ENCODE measurements at regions not wholly inside any gene's neighbourhood (a gene's known extent, or its start where the extent isn't known, plus 50 kb on each side); places are given as distances from the start of the nearest gene placed in this dataset.
A peak's percentile ranks its signal among the peaks of the same experiment; 100 is the strongest.
"Not testable (repeated sequence)": the region's sequence is repeated elsewhere in the genome, so short reads cannot be mapped to it uniquely, and the experiment has no call there.

GRCh38 chr10:29828440-29828894, 193.7 kb upstream of the SVIL start:
- H3K4me1 Mint-ChIP-seq (ENCODE audit: low read depth): peaks cover 20% of the 10 kb centered on the region
- H3K36me3 Mint-ChIP-seq (ENCODE audit: low read depth): peaks cover 8% of the 10 kb centered on the region
- intact Hi-C loops (cut with micrococcal nuclease): no loop called here
- H3K27ac Mint-ChIP-seq: peak overlapping the region; percentile 72
- no peak overlapping the region for H3K4me3 Mint-ChIP-seq
- peaks cover 29% of the 10 kb centered on the region for H3K9me3 Mint-ChIP-seq
- peaks cover under 1% of the 10 kb centered on the region for H3K27me3 Mint-ChIP-seq

GRCh38 chr10:29827512-29827911, 192.7 kb upstream of the SVIL start:
- Mint-ChIP-seq H3K9me3 (peaks cover 29% of the 10 kb centered on the region), H3K27me3 (peaks cover 1% of the 10 kb centered on the region), H3K4me3 (no peak overlapping the region), H3K36me3 (ENCODE audit: low read depth) (peaks cover 8% of the 10 kb centered on the region), H3K4me1 (ENCODE audit: low read depth) (peaks cover 20% of the 10 kb centered on the region), H3K27ac (peak overlapping the region; percentile 72)
- intact Hi-C loops (cut with micrococcal nuclease): no loop called here

- H3K27ac Mint-ChIP-seq: peak overlapping the region; percentile 72
- peaks cover 26% of the 10 kb centered on the region for H3K9me3 Mint-ChIP-seq
- H3K36me3 Mint-ChIP-seq (ENCODE audit: low read depth): peaks cover 8% of the 10 kb centered on the region
- no peak overlapping the region for H3K4me3 Mint-ChIP-seq
- intact Hi-C loops (cut with micrococcal nuclease): no loop called here
- H3K27me3 Mint-ChIP-seq: peaks cover 1% of the 10 kb centered on the region
- peaks cover 20% of the 10 kb centered on the region for H3K4me1 Mint-ChIP-seq (ENCODE audit: low read depth)
These were observed 192.2 kb upstream of the SVIL start for GRCh38 chr10:29826801-29827450.

- Mint-ChIP-seq H3K27ac (no peak overlapping the region), H3K4me1 (ENCODE audit: low read depth) (peaks cover 20% of the 10 kb centered on the region), H3K9me3 (peaks cover 19% of the 10 kb centered on the region), H3K27me3 (peaks cover 2% of the 10 kb centered on the region), H3K36me3 (ENCODE audit: low read depth) (peaks cover 8% of the 10 kb centered on the region), H3K4me3 (no peak overlapping the region)
- intact Hi-C loops (cut with micrococcal nuclease): no loop called here
These were observed 191.4 kb upstream of the SVIL start for GRCh38 chr10:29826221-29826620.

GRCh38 chr10:29823553-29824080, 188.8 kb upstream of the SVIL start:
- peaks cover 18% of the 10 kb centered on the region for H3K4me1 Mint-ChIP-seq (ENCODE audit: low read depth)
- H3K36me3 Mint-ChIP-seq (ENCODE audit: low read depth): no peaks in the 10 kb centered on the region
- H3K9me3 Mint-ChIP-seq: no peaks in the 10 kb centered on the region
- intact Hi-C loops (cut with micrococcal nuclease): no loop called here
- no peak overlapping the region for H3K4me3 Mint-ChIP-seq
- no peak overlapping the region for H3K27ac Mint-ChIP-seq
- H3K27me3 Mint-ChIP-seq: peaks cover 4% of the 10 kb centered on the region

- peaks cover 11% of the 10 kb centered on the region for H3K27me3 Mint-ChIP-seq
- H3K4me3 Mint-ChIP-seq: no peak overlapping the region
- H3K36me3 Mint-ChIP-seq (ENCODE audit: low read depth): no peaks in the 10 kb centered on the region
- H3K4me1 Mint-ChIP-seq (ENCODE audit: low read depth): peaks cover 8% of the 10 kb centered on the region
- intact Hi-C loops (cut with micrococcal nuclease): no loop called here
- H3K27ac Mint-ChIP-seq: no peak overlapping the region
- H3K9me3 Mint-ChIP-seq: no peaks in the 10 kb centered on the region
These were observed 186.2 kb upstream of the SVIL start for GRCh38 chr10:29820890-29821461.

GRCh38 chr10:29816801-29817558, 182.2 kb upstream of the SVIL start:
- no peaks in the 10 kb centered on the region for H3K9me3 Mint-ChIP-seq
- peaks cover 15% of the 10 kb centered on the region for H3K27me3 Mint-ChIP-seq
- H3K4me1 Mint-ChIP-seq (ENCODE audit: low read depth): peaks cover 15% of the 10 kb centered on the region
- no peak overlapping the region for H3K4me3 Mint-ChIP-seq
- intact Hi-C loops (cut with micrococcal nuclease): no loop called here
- no peaks in the 10 kb centered on the region for H3K36me3 Mint-ChIP-seq (ENCODE audit: low read depth)
- H3K27ac Mint-ChIP-seq: peak overlapping the region; percentile 19

- Mint-ChIP-seq H3K4me3 (no peak overlapping the region), H3K27ac (peak overlapping the region; percentile 30), H3K36me3 (ENCODE audit: low read depth) (no peaks in the 10 kb centered on the region), H3K4me1 (ENCODE audit: low read depth) (peaks cover 27% of the 10 kb centered on the region), H3K9me3 (no peaks in the 10 kb centered on the region), H3K27me3 (peaks cover 13% of the 10 kb centered on the region)
- intact Hi-C loops (cut with micrococcal nuclease): no loop called here
These were observed 180.8 kb upstream of the SVIL start for GRCh38 chr10:29815572-29815971.

GRCh38 chr10:29811751-29812427, 177.1 kb upstream of the SVIL start:
- H3K4me1 Mint-ChIP-seq (ENCODE audit: low read depth): peaks cover 36% of the 10 kb centered on the region
- H3K27ac Mint-ChIP-seq: no peak overlapping the region
- intact Hi-C loops (cut with micrococcal nuclease): no loop called here
- H3K27me3 Mint-ChIP-seq: peaks cover 12% of the 10 kb centered on the region
- no peaks in the 10 kb centered on the region for H3K9me3 Mint-ChIP-seq
- no peak overlapping the region for H3K4me3 Mint-ChIP-seq
- H3K36me3 Mint-ChIP-seq (ENCODE audit: low read depth): no peaks in the 10 kb centered on the region

- Mint-ChIP-seq H3K36me3 (ENCODE audit: low read depth) (no peaks in the 10 kb centered on the region), H3K27ac (no peak overlapping the region), H3K4me1 (ENCODE audit: low read depth) (peaks cover 42% of the 10 kb centered on the region), H3K9me3 (no peaks in the 10 kb centered on the region), H3K27me3 (peaks cover 8% of the 10 kb centered on the region), H3K4me3 (no peak overlapping the region)
- intact Hi-C loops (cut with micrococcal nuclease): no loop called here
These were observed 176.0 kb upstream of the SVIL start for GRCh38 chr10:29810816-29811215.

GRCh38 chr10:29810231-29810630, 175.5 kb upstream of the SVIL start:
- H3K9me3 Mint-ChIP-seq; H3K36me3 Mint-ChIP-seq (ENCODE audit: low read depth); H3K4me3 Mint-ChIP-seq; H3K27me3 Mint-ChIP-seq; intact Hi-C loops (cut with micrococcal nuclease): not testable (repeated sequence)
- peaks cover 42% of the 10 kb centered on the region for H3K4me1 Mint-ChIP-seq (ENCODE audit: low read depth)
- H3K27ac Mint-ChIP-seq: peak overlapping the region; percentile 45

- Mint-ChIP-seq H3K9me3 (no peaks in the 10 kb centered on the region), H3K36me3 (ENCODE audit: low read depth) (no peaks in the 10 kb centered on the region), H3K27me3 (peaks cover 8% of the 10 kb centered on the region), H3K4me1 (ENCODE audit: low read depth) (peaks cover 50% of the 10 kb centered on the region), H3K4me3 (no peak overlapping the region), H3K27ac (peak overlapping the region; percentile 45)
- intact Hi-C loops (cut with micrococcal nuclease): no loop called here
These were observed 174.6 kb upstream of the SVIL start for GRCh38 chr10:29809383-29809782.

- peak overlapping the region; percentile 30 for H3K4me3 Mint-ChIP-seq
- no peaks in the 10 kb centered on the region for H3K36me3 Mint-ChIP-seq (ENCODE audit: low read depth)
- H3K27me3 Mint-ChIP-seq: peaks cover 4% of the 10 kb centered on the region
- peak overlapping the region; percentile 69 for H3K27ac Mint-ChIP-seq
- intact Hi-C loops (cut with micrococcal nuclease): no loop called here
- H3K9me3 Mint-ChIP-seq: peaks cover under 1% of the 10 kb centered on the region
- peaks cover 67% of the 10 kb centered on the region for H3K4me1 Mint-ChIP-seq (ENCODE audit: low read depth)
These were observed 172.5 kb upstream of the SVIL start for GRCh38 chr10:29807163-29807806.

Data from dendritic cell treated with granulocyte-macrophage colony-stimulating factor and Interleukin-4, amounts not matched to agents 40 ng/mL and 50 ng/mL, for 4 days (primary cell).